Stromal cell of bone marrow (primary cell): ENCODE measurements at regions not wholly inside any gene's neighbourhood (a gene's known extent, or its start where the extent isn't known, plus 50 kb on each side); places are given as distances from the start of the nearest gene placed in this dataset.
"Not testable (repeated sequence)": the region's sequence is repeated elsewhere in the genome, so short reads cannot be mapped to it uniquely, and the experiment has no call there.

ENCODE experiments used
- DNase-seq: peaks from one replicate; pipeline ENCODE4 v3.0.0-alpha.2; 2012; ENCODE audit warnings: low read depth

DNA sequence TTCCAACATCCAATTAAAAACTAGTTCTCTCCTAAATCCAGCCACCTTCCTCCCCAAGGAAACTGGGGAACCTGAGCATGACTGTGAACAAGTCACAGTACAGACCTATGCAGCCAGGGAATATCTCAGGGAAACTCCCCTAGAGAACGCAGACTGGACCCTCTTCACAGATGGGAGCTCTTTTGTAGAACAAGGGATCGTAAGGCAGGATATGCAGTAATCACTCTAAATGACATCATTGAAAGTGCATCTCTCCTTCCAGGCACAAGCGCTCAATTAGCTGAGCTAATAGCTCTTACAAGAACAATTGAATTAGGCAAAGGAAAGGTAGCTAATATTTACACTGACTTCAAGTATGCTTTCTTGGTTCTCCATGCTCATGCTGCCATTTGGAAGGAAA is 1331.7 kb downstream of the UQCRFS1 start:
- DNase-seq, result no peak

DNA sequence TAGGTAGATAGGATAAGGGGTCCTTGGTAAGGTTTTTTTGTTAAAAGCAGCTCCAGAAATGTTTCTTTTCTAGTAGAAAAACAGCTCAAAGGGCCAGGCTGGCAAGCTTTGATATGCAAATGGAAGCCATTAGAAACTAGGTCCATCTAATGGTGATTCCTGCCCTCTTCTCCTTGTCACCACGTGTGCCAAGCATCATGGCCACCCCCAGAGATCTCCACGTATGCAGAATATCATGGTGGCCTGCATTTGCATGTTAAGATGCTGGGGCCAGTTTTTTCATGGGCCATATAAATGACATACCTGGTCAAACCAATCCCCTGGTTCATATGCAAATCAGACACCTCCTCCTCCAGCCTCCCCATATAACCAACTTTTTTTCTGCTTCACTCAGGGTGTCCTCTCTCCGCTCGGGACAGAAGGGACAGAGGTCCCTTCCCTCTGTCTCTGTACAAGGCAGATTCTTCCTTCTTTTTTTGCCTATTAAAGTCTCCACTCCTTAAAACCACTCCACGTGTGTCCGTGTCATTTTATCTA is 1335.9 kb downstream of the UQCRFS1 start:
- no peak for DNase-seq

DNA sequence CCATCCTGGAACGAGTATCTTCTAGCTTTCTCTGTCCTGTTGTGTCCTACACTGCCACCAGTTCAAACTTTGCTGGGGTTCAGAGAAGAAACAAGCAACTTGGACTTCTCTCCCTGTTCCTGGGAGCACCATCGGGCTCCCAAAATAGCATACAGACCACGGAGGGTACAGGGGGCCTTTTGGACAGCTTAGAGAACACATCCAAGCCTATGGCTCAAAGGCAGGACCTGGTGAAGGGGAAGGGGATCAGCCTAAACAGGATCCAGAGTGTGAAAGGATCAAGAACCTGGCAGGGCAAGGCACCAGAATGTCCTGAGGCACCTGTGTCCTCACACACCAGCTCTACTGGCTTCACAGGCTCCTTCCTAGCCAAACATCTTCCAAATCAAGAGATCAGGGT is 1336.5 kb downstream of the UQCRFS1 start:
- DNase-seq, result no peak

DNA sequence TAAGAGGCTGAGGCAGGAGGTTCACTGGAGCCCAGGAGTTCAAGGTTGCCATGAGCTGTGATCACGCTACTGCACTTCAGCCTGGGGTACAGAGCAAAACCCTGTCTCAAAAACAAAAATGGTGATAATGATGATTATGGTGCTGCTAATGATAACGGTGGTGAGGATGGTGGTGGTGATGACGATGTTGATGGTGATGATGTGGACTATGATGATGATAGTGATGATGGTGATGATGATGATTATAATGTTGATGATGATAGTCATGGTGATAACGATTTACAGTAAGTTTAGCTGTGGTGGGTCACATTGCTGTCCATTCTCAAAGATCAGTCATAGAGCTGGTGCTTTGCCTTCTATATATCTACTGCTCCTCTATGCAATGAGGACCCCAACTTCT is 1340.6 kb downstream of the UQCRFS1 start:
- DNase-seq, result no peak

DNA sequence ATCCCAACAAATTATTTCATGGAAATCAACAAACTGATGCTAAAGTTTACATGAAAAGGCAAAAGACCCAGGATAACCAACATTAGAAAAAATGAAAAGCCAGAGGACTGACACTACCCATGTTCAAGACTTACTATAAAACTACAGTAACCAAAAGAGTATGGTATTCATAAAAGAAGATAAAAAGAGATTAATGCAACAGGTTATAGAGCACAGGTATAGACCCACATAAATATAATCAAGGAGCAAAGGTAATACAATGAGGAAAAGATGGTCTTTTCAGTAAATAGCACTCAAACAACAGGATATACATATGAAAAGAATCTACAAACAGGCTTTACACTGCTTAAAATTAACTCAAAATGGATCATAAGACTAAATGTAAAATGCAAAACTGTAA is 1342.7 kb downstream of the UQCRFS1 start:
- DNase-seq, result no peak

DNA sequence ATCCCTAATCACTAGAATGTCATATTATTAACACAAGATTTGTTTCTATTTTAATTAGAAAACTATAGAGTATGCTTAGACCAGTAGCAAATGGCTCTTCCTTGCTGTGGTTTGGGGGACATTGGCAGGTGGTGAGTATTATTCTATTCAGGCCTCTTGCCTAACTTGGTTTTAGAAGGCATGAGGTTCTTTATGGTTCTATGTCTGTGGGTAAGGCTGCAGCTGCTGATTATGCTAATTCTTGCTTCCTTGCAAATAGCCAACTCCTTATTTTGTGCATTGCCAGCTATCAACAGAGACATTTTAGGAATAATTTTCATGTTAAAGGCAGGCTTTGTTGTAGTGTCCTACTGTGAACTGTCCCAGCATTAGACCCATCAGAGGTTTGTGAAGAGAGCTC is 1344.9 kb downstream of the UQCRFS1 start:
- no peak for DNase-seq

DNA sequence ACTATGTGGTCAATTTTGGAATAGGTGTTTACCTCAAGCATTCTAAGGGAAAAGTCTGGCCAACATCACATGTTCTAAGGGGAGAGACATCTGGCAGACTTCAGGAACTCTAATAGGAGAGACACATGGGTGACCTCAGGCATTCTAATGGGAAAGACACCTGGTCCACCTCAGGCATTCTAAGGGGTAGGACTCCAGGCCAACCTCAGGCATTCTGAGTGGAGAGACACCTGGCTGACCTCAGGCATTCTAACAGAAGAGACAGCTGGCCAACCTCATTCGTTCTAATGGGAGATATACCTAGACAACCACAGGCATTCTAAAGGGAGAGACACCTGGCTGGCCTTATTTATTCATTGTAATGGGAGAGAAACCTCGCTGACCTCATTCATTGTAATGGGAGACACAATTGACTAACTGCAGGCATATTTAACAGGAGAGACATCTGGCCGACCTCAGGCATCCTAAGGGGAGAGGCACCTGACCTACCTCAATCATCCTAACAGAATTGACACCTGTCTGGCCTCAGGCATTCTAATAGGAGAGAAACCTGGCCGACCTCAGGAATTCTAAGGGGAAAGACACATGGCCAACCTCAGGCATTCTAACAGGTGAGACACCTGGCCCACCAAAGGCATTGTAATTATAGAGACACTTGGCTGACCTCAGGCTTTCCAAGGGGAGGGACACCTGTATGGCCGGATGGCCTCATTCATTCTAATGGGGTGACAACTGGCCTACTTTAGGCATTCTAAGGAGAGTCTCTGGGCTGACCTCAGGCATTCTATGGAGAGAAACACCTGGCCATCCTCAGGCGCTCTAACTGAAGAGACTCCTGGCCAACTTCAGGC is 1346.8 kb downstream of the UQCRFS1 start:
- DNase-seq, result no peak

DNA sequence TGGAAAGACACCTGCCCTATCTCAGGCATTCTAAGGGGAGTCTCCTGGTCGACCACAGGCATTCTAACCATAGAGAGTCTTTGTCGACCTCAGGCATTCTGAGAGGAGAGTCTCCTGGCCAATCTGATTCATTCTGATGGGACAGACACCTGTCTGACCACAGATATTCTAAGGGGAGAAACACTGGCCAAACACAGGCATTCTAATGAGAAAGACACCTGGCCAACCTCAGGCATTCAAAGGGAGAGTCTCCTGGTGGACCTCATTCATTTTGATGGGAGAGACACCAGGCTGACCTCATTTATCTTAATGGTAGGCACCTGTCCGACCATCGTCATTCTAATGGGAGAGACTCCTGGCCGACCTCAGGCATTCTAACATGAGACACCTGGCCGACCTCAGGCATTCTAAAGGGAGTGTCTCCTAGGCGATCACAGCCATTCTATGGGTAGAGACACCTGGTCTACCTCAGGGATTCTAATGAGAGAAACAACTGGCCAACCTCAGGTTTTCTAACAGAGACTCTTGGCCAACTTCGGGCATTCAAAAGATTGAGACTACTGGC is 1351.5 kb downstream of the UQCRFS1 start:
- no peak for DNase-seq

DNA sequence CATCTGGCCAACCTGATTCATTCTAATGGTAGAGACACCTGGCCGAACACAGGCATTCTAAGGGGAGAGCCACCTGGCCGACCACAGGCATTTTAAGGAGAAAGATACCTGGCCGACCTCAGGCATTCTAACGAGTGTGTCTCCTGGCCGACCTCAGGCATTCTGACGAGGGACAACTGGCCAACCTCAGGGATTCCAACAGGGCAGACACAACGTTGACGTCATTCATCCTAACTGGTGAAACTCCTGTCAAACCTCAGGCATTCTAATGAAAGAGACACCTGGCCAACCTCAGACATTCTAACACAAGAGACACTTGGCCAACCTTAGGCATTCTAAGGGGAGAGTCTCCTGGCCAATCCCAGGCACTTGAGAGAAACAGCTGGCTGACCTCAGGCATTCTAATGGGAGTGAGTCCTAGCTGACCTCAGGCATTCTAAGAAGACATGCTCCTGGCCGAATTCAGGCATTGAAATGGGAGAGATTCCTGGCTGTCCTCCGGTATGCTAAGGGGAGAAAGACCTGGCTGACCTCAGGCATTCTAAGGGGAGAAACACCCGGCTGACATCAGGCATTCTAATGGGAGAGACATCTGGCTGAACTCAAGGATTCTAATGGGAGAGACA is 1352.5 kb downstream of the UQCRFS1 start:
- no peak for DNase-seq

DNA sequence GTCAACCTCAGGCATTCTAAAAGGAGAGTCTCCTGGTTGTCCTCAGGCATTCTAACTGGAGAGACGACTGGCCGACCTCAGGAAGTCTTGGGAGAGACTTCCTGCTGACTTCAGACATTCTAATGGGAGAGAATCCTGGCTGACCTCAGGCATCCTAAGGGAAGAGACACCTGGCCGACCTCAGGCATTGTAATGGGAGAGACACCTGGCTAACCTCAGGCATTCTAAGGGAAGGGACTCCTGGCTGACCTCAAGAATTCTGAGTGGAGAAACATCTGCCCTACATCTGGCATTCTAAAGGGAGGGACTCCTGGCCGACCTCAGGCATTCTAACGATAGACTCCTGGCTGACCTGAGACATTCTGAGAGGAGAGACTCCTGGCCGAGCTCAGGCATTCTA is 1353.3 kb downstream of the UQCRFS1 start:
- DNase-seq, result no peak

DNA sequence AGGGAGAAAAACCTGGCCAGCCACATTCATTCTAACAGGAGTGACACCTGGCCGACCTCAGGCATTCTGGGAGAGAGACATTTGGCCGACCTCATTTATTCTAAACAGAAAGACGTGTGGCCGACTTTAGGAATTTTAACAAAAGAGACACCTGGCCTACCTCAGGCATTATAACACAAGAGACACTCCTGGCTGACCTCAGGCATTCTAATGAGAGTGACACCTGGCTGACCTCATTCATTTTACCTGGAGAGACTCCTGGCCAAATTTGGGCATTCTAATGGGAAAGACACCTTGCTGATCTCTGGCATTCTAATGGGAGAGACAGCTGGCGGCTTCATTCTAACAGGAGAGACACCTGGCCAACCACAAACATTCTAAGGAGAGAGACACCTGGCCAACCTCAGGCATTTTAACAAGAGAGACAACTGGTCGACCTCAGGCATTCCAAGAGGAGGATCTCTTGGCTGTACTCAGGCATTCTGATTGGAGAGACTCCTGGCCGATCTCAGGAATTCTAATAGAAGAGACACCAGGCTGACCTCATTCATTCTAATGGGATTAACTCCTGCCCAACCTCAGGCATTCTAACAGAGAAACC is 1353.9 kb downstream of the UQCRFS1 start:
- DNase-seq, result no peak

DNA sequence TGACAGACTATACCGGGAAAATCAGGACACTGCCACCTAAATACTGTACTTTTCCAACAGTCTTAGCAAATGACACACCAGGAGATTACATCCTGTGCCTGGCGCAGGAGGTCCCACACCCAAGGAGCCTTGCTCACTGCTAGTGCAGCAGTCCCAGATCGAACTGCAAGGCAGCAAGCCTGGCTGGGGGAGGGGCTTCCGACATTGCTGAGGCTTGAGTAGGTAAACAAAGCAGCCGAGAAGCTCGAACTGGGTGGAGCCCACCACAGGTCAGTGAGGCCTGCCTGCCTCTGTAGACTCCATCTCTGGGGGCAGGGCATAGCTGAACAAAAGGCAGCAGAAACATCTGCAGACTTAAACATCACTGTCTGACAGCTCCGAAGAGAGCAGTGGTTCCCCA is 1360.0 kb downstream of the UQCRFS1 start:
- DNase-seq, result not testable (repeated sequence)

DNA sequence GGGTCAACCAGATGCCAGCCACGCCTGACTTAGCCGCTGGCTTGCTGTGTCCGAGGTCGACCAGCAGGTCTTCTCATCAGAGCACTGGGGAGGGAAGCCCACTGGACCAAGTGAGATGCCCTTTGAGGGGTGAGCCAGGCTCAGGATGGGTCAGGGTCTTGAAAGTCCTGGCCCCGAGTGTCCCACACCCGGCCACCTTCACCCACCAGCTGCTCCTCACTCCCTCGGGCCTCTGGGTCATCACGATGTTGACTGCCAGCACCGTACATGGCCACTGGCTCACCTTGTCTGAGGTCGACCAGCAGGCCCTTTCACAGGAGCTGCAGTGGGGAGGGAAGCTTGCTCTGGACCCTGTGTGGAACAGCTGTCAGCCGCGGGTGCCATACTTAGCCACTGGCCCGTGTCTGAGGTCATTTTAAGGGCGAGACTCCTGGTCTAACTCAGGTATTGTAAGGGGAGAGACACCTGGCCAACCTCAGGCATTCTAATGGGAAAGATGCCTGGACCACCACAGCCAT is 1361.3 kb downstream of the UQCRFS1 start:
- no peak for DNase-seq

DNA sequence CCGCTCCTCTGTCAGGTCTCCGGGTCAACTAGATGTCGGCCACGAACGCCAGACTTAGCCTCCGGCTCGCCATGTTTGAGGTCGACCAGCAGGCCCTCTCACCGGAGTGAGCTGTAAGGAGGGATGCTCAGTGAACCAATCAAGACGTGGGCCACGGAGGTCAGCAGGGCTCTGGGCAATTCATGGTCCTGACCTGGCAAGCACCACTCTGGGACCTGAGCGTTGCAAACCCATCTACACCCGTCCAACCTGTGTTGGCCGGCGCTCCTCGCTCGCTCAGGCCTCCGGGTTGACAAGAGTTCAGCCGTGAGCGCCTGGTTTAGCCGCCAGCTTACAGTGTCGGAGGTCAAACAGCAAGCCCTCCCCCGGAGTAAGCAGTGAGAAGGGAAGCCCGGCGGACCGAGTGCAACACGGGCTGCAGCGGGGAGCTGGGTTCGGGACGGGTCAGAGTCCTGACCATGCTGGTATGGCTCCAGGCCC is 1361.9 kb downstream of the UQCRFS1 start:
- no peak for DNase-seq

DNA sequence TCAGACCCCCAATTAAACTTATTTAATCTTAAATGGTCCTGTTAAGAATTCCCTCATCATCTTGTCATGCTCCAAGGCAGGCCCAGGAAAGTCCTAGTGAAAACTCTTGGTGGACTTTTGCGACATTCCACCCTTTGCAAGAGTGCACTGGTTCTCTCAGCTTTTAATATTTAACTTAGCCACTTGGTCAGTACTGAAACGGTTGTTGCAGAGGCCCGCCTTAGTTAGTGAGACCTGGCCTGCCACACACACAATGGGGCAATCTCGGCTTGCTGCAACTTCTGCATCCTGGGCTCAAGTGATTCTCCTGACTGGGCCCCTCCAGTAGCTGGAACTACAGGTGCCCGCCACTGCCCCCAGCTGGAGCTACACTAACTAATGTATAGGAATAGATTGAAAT is 1366.0 kb downstream of the UQCRFS1 start:
- no peak for DNase-seq

DNA sequence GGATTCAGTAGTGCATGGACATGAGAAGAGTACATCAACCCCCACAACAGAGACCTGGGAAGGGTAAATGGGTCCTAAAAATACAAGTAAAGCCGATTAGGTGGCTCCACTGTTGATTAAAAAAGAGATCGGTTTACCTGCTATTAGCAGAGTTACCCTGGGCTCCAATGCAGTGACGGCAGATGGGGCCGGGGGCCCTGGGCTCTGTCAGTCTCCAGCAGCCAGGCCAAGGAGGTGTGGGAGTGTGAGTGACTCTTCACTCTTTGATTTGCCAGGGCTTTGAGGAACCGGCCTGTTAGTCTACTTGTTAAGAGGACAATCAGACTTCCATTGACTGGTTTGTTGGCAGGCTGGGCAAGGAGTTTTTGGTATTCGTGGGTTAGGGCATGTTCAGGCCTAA is 1368.7 kb downstream of the UQCRFS1 start:
- no peak for DNase-seq

DNA sequence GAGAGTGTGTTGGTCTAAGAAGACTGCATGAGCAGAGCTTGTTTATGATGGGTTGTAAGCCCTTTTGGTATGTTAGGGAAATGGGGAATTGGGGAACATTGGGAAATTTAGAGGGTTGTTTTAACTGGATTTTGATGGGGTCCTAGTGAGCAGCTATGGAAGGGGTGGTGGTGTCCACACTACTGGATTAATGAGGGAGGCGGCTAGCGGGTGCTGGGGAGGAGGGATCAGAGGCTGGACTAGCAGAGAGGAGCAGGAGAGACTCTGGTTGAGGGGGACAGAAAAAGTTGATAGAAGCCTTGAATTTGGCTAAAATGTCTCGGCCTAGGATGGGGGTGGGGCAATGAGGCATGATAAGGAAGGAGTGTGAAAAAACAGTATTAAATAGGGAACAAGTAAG is 1369.1 kb downstream of the UQCRFS1 start:
- DNase-seq, result no peak

DNA sequence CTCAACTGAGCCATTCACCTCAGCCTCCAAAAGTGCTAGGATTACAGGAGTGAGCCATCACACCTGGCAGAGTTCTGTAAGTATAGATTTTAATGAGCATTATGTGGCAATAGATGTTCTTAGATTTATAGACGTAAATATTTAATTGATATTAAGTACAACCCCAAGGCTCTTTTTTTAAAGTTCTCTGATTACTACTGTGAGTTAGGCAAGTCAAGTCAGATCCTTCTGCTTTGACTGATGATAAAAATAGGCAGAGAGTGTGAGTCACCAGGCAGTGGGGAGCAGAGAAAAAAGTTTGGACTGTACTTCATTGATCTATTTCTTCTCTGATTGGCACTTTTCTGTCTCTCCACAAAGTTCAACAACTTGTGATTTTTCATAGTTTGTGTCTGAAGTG is 1379.9 kb downstream of the UQCRFS1 start:
- DNase-seq, result no peak

DNA sequence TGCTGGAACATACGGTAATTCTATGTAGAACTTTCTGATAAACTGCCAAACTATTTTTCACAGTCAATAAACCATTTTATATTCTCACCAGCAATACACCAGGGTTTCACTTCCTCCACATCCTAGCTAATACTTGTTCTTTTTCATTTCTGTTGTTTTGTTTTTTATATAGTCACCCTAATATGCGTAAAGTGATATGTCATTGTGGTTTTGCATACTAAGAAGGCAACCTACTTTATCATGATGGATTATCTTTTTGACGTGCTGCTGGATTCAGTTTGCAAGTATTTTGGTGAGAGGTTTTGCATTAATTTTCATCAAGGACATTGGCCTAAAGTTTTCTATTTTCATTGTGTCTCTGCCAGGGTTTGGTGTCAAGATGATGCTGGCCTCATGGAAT is 1384.1 kb downstream of the UQCRFS1 start:
- no peak for DNase-seq

DNA sequence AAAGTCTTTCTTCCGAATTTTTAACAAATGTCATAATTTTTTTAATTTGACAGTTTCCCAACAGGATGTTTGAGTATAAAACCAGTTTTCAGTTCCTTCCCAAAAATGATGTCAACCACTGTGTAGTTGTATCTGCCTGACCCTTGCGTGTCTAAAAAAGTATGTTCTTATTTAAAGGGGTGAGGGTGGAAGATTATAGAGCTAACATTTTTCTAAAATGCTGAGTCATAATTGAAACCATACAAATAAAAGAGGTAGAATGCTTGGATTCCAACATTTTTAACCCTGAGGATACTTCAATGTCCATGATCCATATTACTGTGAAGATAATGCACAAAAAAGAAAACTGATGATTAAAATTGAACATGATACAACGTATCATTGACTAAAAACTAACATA is 1388.8 kb downstream of the UQCRFS1 start:
- DNase-seq, result no peak

DNA sequence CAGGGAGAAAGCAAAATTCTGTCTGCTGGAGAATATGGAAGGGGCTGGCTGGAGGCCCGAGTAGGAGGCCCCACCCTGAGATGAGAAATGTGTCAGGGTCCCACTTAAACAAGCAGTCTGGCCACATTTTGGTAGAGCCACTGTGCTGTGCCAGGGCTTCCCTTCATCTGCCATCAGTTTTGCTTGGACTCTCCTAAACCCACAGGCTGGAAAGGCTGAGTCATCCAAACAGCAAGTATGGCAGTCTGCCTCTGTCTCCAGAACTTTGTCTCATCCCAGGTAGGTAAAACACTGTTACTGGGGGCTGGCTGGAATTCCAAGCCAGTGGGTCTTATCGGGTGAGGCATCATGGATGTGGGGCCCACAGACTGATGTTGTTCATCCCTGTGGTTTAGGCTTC is 1390.6 kb downstream of the UQCRFS1 start:
- no peak for DNase-seq

DNA sequence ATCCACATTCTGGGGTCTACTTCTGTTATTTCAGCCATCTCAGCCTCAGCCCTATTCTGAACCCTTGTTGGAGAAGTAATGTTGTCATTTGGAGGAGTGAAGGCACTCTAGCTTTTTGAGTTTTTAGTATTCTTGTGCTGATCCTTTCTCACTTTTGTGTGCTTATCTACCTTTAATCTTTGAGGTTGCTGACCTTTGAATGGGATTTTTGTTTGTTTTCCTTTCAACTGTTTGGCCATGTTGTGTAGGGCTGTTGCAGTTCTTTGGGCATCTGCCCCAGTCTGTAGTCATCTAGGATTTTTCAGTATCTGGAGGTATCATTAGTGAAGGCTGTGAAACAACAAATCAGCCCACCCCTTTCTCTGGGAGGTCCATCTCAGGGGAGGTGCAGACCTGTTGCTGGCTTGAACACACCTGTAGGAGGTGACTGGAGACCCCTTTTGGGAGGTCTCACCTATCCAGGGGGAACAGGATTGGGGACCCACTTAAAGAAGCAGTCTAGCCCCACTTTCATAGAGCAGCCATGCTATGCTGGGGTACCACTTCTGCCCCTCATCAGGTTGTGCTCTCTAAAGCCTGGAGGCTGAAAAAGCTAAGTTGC is 1391.4 kb downstream of the UQCRFS1 start:
- DNase-seq, result no peak
